ENCODE measurements at regions not wholly inside any gene's neighbourhood (a gene's known extent, or its start where the extent isn't known, plus 50 kb on each side); places are given as distances from the start of the nearest gene placed in this dataset.

- no peak for TF ChIP-seq CTCF (IDR thresholded peaks at IDR 0.05)
- TF ChIP-seq EP300 (IDR thresholded peaks at IDR 0.05): no peak
These were observed 290.0 kb downstream of the SETD4 start for GRCh38 chr21:35770101-35770945.

Measured in tibial nerve (tissue), 4 donors.